DOHH2 (cell line): ENCODE measurements at regions not wholly inside any gene's neighbourhood (a gene's known extent, or its start where the extent isn't known, plus 50 kb on each side); places are given as distances from the start of the nearest gene placed in this dataset.

Source experiments
- EZH2phosphoT487 ChIP-seq: fragments of 200-600 bp; sonication (generic); IDR thresholded peaks from 2 replicates; pipeline ENCODE4 v1.6.1; 2017; ENCODE audit warnings: borderline replicate concordance, mild to moderate bottlenecking, antibody characterized with exemption, low read length, moderate library complexity, mixed read lengths
- TF ChIP-seq, protein P1 (sequence below): fragments of 200-600 bp; sonication (generic); IDR thresholded peaks from one replicate; pipeline ENCODE4 v1.5.1; 2014; ENCODE audit warnings: antibody characterized with exemption, mild to moderate bottlenecking, low read depth, low read length; ENCODE audit not compliant: poor library complexity, severe bottlenecking

- TF ChIP-seq, protein P1, sequence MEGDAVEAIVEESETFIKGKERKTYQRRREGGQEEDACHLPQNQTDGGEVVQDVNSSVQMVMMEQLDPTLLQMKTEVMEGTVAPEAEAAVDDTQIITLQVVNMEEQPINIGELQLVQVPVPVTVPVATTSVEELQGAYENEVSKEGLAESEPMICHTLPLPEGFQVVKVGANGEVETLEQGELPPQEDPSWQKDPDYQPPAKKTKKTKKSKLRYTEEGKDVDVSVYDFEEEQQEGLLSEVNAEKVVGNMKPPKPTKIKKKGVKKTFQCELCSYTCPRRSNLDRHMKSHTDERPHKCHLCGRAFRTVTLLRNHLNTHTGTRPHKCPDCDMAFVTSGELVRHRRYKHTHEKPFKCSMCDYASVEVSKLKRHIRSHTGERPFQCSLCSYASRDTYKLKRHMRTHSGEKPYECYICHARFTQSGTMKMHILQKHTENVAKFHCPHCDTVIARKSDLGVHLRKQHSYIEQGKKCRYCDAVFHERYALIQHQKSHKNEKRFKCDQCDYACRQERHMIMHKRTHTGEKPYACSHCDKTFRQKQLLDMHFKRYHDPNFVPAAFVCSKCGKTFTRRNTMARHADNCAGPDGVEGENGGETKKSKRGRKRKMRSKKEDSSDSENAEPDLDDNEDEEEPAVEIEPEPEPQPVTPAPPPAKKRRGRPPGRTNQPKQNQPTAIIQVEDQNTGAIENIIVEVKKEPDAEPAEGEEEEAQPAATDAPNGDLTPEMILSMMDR: no peak
- TF ChIP-seq EZH2phosphoT487: no peak
Observed at GRCh38 chr14:55805250-55805649, 225.2 kb downstream of the KTN1 start.
